Kidney glomerular epithelial cell (primary cell): ENCODE measurements at regions not wholly inside any gene's neighbourhood (a gene's known extent, or its start where the extent isn't known, plus 50 kb on each side); places are given as distances from the start of the nearest gene placed in this dataset.
"Not testable (repeated sequence)": the region's sequence is repeated elsewhere in the genome, so short reads cannot be mapped to it uniquely, and the experiment has no call there.

ENCODE experiments used
- DNase-seq: peaks from one replicate; lab custom pipeline; 2025; lab: John Stamatoyannopoulos, UW

DNA sequence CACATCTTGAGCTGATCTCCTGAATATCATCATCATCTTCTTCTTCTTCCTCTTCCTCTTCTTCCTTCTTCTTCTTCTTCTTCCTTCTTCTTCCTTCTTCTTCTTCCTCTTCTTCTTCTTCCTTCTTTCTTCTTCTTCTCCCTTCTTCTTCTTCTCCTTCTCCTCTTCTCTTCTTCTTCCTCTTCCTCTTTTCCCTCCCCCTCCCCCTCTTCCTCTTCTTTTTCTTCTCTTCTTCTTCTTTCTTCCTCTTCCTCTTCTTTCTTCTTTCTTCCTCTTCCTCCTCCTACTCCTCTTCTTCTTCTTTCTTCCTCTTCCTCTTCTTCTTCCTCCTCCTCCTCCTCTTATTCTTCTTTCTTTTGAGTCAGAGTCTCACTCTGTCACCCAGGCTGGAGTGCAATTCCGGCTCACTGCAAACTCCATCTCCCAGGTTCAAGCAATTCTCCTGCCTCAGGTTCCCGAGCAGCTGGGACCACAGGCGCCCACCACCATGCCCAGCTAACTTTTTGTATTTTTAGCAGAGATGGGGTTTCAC lies 197.9 kb upstream of the NANOGP8 start:
- no peak for DNase-seq

DNA sequence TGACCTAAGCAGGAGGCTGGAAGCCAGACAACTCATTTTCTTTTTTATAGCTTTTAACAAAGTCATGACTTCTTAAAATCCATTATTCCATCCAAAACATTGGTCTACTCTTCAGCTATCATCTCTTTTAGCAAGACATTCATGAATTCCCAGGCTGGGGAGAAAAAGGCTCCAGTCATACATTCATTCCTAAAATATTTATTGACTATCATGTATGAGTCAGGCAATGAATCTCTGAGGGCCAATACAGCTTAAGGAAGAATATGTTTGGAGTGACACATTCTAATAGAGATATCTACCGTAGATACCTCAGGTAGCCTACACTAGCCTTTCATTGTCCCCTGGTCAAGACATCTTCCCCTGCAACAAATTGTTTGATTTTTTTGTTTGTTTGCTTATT lies 196.4 kb upstream of the NANOGP8 start:
- no peak for DNase-seq

DNA sequence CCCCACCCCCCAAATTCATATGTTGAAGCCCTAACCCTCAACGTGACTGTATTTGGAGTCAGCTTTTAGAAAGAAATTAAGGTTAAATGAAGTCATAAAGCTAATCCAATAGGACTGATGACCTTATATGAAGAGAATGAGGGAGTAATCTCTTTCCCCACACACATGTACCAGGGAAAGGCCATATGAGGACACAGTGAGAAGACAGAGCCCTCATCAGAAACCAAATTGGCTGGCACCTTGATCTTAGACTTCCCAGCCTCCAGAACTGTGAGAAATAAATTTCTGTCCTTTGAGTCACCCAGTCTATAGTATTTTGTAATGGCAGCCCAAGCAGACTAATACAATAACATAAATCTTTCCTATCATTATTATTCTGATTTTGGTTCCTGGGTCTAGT lies 194.7 kb upstream of the NANOGP8 start:
- DNase-seq, result no peak

DNA sequence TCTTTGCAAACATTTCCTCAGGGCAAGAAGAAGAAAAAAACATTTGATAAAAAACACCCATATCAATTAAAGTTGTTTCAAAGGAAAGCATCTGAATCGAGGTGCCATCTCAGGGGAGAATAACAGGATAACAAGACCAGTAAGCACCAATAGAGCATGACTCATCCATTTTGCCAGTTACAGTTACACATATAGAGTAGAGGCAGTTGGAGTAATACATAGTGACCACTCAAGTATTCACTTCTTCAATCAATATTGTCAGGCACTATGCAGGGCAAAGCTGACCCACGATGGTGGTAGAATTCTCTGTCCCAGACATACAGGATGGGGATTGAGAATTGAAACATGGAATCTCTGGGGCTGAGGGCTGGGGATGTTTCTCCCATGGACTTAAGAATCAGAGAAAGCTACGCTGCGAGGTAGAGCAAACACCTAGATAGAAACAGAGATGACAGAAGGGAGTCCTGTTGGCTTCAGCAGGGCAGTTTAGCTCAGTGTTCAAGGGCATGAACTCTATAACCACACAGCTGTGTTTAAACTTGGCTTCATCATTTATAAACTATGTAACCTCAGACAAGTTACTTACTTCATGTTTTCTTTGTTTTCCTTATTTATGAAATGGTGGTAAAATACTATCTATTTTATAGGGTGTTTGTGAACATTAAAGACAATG lies 186.4 kb upstream of the NANOGP8 start:
- no peak for DNase-seq

DNA sequence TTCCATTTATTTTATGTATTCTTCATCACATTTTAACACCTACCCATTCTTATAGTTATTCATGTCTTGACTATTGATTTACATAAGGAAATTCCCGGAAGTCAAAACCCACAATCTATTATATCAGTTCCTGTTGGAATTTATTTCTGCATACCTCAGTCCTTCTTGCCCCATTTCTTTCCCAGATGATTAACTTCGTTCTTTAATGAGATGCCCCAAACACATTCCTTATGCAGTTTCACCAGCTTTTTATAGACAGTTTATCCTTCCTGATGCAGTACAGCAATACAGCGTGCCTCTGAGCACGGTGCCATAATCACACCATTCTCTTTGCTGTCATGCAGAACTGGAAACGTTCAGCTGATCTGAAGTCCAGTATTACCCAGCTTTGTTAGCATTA lies 175.8 kb upstream of the NANOGP8 start:
- DNase-seq, result no peak

DNA sequence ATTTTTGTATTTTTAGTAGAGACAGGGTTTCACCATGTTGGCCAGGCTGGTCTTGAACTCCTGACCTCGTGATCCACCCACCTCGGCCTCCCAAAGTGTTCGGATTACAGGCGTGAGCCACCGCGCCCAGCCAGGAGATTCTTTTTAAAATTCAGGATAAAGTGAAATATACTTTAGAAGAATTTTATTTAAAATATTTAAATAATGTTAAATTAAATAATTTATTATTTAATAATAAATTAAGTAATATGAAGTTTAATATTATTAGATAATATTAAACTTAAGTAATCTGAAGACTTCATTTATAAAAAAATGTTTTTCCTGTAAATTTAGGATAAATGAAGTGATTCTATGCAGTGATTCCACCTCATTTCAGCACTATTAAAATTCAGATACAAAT lies 175.2 kb upstream of the NANOGP8 start:
- DNase-seq, result not testable (repeated sequence)

DNA sequence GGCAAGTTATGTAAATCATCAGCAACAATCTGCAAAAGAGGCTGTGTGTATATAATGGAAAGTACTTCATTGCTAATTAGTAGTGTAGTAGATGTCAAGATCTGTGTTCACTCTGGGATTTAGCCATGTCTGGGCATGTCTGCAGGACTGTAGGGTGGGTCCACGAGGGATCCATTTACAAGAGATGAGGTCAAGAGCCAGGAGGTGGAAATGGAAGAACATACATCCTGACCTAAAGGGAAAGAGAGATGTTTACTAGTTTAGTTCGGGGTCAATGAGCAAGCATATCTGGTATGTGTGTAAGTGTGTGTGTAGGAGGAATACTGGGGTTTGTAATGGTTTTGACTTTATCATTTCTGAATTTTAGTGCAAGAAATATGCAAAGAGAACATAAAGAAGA lies 171.5 kb upstream of the NANOGP8 start:
- DNase-seq, result no peak

DNA sequence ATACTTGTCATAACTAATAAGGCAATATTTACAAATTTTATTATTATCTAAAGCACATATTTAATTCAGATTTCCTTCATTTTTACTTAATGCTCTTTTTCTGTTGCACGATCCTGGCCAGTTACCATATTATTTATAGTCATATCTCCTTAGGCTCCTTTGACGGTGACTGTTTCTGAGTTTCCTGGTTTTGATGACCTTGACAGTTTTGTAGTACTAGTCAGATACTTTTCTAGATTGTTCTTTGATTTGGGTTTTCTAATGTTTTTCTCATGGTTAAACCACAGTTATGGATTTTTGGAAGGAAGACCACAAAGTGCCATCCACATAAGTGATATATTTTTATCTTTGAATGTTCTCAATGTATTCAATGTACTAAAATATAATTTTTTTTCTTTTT lies 171.0 kb upstream of the NANOGP8 start:
- no peak for DNase-seq

DNA sequence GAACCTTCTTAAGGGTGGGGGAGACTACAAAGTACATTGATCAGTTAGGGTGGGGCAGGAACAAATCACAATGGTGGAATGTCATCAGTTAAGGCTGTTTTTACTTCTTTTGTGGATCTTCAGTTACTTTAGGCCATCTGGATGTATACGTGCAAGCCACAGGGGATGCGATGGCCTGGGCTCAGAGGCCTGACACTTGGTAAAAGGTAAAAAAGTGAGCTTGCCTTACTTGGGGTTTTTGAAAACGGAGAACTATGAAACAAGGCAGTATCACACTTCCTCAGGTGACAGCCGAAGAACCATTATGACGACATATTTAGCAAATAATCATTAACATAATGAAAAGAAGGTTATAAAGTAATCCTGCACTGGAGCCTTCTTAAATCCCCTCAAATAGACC lies 169.8 kb upstream of the NANOGP8 start:
- not testable (repeated sequence) for DNase-seq

DNA sequence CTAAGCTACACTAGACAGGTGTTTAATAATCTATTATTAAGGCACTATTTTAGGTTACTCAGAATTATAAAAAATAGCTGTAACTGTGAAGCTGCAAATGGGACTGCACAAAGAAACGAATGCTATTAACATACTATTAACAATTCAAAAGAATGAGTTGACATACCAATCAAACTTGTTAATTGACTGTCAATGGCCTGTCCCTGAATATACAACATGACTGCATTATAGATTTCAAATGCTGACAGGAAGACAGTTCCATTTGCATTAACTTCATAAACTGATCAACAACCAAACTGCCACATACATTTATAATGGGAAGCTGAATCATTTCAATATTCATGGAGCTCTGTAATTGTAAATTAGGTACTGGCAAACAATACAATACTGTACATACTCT lies 169.0 kb upstream of the NANOGP8 start:
- DNase-seq, result no peak

DNA sequence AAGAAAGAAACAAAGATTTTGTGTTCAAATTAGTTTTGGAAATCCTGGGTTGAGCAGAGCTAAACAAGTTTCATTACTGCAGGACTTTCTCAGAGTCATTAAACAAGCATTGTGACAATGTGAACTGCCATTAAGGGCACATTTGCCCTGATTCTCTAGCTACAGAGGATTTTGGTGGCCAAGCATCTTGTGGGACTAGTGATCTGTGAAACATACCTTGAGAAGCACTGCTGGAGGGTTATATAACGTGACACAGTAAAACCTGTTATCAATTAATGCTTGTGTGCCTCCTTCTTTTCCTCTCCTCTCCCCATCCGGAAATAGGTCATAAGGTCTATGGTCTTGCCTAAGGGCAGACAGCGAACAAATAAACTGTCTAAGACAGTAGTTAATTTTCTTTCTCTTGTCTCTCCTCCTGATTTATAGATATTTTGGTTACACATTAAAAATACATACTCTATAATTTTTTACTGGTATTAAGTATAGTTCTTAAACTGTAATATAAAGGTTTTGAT lies 167.3 kb upstream of the NANOGP8 start:
- DNase-seq, result no peak

DNA sequence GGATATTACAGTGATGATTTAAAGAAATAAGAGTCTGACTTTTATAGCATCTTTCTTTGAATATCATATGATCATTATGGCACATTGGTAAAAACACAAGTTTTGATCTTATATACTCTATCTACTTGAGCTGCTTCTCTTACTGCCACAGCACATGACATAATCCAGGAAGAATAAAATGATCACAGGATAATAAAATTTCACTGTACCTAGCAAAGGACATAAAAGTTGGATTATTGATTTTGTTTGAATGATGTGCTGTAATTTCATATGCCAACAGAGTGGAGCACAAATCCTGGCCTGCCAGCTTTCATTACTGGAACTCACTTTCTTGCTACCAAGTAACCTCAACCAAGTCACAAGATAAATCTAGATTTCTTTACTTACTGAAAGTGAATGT lies 162.1 kb upstream of the NANOGP8 start:
- no peak for DNase-seq

DNA sequence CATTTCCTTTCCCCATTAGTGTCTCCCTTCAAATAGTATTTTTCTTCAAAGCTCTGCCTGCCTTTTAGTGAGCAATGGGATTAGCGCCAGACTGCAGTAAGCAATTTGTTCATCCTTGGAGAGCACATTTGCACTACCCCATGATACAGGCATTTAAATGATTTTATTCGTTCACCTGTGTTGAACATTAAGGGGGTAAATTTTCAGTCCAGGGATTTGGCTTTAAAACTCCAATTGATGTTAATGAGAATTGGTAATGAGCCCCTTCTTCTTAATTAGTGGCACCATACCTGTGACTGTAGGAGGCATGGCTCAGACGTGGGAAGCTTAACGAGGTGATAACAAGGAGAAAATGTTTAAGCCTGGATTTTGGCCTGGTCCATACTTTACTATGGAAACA lies 161.4 kb upstream of the NANOGP8 start:
- no peak for DNase-seq

DNA sequence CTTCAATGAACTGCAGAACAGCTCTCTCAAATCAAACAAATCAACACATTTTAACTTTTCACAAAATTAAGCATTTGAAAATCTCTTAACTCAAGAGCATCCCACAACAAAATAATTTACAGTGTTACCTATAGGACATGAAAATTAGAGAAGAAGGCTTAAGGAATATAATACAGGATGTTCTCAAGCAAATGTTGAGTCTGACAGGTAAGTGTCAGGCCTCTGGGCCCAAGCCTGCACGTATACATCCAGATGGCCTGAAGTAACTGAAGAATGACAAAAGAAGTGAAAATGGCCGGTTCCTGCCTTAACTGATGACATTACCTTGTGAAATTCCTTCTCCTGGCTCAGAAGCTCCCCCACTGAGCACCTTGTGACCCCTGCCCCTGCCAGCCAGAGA lies 160.6 kb upstream of the NANOGP8 start:
- not testable (repeated sequence) for DNase-seq

DNA sequence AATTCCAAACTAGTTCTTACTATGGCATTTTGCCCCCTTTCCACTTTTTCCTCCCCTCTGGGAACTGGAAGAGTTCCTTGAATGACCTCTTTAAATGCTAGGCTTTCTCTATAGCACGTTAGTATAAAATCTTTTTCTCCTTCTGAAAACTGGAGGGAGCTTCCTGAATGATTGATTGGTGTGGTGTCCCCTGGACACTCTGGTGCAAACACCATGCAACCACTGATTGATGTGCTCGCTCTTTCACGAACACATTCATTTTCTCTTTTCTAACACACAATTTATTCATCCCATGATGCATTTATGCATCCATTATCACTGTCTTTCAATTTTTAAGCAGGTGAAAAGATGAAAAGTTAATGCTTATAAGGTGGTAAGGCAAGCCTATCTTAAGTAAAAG lies 159.1 kb upstream of the NANOGP8 start:
- peak; percentile 36 for DNase-seq

DNA sequence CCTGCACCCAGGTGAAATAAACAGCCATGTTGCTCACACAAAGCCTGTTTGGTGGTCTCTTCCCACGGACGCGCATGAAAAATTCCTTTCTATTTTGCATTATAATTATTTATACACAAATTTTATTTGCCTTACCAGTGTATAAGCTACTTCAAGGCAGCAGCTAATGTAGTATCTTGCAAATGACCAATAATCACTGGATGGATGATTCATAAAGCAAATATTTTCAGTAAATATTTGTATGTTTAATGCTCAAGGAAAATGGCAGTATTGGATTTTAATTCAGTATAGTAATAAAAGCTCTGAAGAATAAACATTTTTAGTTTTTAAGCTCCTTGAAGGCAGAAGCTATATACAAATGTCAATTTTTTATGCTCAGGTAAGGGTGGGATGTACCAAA lies 158.7 kb upstream of the NANOGP8 start:
- DNase-seq, result no peak

DNA sequence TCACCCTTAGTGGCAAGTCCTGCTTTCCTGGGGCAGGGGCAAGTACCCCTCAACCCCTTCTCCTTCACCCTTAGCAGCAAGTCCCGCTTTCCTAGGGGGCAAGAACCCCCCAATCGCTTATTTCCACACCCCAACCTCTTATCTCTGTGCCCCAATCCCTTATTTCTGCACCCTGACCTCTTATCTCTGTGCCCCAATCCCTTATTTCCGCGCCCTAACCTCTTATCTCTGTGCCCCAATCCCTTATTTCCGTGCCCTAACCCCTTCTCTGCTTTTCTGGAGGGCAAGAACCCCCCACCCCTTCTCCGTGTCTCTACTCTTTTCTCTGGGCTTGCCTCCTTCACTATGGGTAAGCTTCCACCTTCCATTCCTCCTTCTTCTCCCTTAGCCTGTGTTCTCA lies 154.6 kb upstream of the NANOGP8 start:
- not testable (repeated sequence) for DNase-seq

DNA sequence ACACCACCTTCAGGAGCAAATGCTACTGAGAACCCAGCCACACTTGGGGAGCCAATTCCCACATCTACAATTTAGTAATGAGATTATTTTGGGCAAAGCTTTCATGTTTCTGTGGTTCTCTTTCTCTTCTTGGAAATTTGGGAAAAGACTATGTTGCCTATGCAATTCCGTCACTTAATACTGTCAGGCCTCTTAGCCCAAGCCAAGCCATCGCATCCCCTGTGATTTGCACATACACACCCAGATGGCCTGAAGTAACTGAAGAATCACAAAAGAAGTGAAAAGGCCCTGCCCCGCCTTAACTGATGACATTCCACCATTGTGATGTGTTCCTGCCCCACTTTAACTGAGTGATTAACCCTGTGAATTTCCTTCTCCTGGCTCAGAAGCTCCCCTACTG lies 153.4 kb upstream of the NANOGP8 start:
- DNase-seq, result not testable (repeated sequence)

DNA sequence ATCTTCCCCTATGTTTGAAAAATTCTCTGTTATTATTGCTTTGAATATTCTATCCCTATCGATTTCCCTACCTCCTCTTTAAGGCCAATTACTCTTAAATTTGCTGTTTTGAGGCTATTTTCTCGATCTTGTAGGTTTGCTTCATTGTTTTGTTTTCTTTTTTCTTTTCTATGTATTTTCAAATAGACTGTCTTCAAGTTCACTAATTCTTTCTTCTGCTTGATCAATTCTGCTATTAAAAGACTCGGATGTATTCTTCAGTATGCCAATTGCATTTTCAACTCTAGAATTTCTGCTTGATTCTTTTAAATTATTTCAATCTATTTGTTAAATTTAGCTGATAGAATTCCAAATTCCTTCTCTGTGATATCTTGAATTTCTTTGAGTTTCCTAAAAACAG lies 144.0 kb upstream of the NANOGP8 start:
- DNase-seq, result no peak

DNA sequence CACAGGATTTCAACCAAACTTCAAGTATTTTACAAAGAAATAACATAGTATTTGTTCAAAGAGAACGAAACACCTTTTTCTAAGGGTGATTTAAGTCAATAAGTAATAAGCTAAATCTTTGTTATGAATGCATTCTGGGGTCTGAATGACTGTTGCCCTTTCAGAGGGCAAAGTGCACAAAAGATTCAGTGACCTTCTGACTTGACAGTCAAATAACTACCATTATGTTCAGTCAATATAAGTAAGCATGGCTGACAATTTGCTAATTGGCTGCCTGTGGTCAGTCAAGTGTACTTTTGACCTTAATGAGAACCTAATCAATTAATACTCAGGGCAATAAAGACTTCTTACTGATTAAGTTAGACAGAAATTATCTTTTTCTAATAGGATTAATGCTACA lies 133.1 kb upstream of the NANOGP8 start:
- DNase-seq, result no peak

DNA sequence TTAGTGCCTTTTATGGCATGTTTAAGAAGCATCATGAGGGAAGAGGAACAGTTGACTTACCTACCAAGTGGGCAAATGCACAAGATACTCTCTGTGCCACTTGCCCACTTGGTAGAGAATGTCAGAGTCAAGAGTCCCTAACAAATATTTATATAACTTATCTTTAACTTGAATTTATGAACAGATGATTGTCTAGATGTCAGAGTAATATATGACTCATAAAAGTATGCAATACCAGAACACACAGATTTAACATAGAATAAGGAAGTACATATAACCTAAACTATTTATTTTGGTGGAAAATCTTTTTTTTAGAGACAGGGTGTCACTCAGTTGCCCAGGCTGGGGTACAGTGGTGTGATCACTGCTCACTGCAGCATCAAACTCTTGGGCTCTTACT lies 130.0 kb upstream of the NANOGP8 start:
- DNase-seq, result no peak

DNA sequence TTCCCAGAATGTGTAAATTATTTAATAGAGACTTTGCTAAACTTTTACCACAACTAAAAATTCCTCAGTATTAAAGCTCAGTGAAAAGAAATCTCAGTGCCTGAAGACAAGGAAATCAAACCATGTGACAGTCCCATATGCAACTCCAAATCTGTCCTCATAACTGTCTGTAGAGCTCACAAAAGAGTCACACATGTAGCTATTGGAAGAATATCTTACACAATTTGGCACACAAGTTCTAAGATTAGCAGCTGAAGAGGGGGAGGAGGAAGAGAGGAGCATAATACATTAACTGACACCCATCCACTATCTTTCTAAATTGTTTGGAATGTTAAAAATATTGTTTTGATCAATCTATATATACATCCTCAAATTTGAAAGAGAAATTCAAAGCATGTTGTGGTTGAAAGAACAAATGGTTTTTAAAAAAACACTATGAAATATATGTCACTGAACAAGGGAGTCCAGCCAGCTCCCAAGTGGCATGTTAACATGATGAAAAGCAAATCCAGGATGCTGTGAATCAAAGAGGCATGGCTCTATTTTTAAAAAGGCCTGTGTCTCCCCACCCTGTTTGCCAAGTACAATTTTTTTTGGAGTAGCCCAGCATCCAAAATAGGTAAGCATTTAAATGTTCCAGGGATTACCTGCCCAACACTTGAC lies 126.3 kb upstream of the NANOGP8 start:
- no peak for DNase-seq

DNA sequence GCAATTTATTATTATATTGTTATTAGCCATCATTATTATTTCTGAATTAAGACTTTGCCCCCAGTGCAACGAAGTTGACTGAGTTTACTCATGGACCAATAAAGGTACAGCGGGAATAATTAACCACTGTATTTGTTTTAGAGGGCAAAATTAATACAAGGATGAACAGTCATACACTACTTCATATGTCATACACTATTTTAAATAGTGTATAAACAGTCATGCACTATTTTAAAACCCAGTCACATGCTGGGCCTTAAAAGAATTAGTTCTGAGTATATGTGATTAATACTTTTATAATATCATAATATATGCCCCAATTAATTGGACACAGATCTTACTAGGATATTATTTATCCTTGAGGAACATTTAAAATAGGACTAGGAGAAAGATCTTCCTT lies 125.3 kb upstream of the NANOGP8 start:
- no peak for DNase-seq

DNA sequence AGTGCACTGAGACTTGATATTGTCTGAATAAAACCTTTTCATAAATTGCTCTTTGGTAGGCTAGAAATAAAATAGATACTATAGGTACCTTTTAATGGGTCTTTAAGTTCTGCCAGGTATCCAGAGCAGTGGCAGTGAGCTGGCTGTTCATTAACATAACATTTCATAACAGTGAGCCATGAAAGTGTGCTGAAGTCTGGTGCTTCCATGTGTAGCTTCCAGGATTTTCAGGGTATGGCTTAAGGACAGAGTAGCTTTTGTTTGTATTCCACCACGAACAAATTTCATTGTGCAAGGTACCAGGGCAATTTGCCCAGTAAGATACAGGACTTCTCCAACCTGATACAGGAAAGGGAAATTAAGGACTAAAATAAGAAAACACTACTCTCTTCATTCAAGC lies 124.7 kb upstream of the NANOGP8 start:
- DNase-seq, result no peak
